Activated CD4-positive, alpha-beta T cell treated with anti-CD3 and anti-CD28 coated beads for 36 hours (primary cell): ENCODE measurements at regions not wholly inside any gene's neighbourhood (a gene's known extent, or its start where the extent isn't known, plus 50 kb on each side); places are given as distances from the start of the nearest gene placed in this dataset.

Experiments used
- ATAC-seq: fragments of 200-7000 bp; cut with Tn5 transposase; one replicate; pipeline ENCODE4 v1.10.0; 2021; ENCODE audit warnings: mild to moderate bottlenecking, moderate library complexity
- CTCF ChIA-PET: fragments of 350-600 bp; sonication (Branson Sonifier 250); formaldehyde crosslinking; loops from one replicate; lab custom pipeline; 2021; ENCODE audit warnings: antibody characterized with exemption; lab: Charles Lee
- POLR2A ChIA-PET: fragments of 350-600 bp; sonication (Branson Sonifier 250); formaldehyde crosslinking; loops from one replicate; lab custom pipeline; 2021; ENCODE audit warnings: antibody characterized with exemption, inconsistent platforms; lab: Charles Lee
- DNase-seq: peaks from one replicate; pipeline ENCODE4 v3.0.0-alpha.2; 2020
- H3K27ac Mint-ChIP-seq: one replicate; pipeline ENCODE4 v1.8.0; 2021; ENCODE audit warnings: mixed read lengths
- H3K27me3 Mint-ChIP-seq: one replicate; pipeline ENCODE4 v1.8.0; 2021; ENCODE audit warnings: mixed read lengths
- H3K36me3 Mint-ChIP-seq: one replicate; pipeline ENCODE4 v1.8.0; 2021; ENCODE audit warnings: low read depth, mixed read lengths
- H3K4me1 Mint-ChIP-seq: one replicate; pipeline ENCODE4 v1.8.0; 2021; ENCODE audit warnings: mixed read lengths
- H3K4me3 Mint-ChIP-seq: one replicate; pipeline ENCODE4 v1.8.0; 2021; ENCODE audit warnings: mild to moderate bottlenecking, moderate library complexity, mixed read lengths
- H3K9me3 Mint-ChIP-seq: one replicate; pipeline ENCODE4 v1.8.0; 2021; ENCODE audit warnings: low read depth, mixed read lengths
- intact Hi-C, 2 experiments: fragments of 100-400 bp; cut with DNase I in 1 of 2; cut with micrococcal nuclease in 1 of 2; formaldehyde crosslinking; loops; one replicate each; pipeline versions ENCODE4 v1.14.2 to v1.15.1; 2022 to 2024; cut with DNase I, micrococcal nuclease

DNA sequence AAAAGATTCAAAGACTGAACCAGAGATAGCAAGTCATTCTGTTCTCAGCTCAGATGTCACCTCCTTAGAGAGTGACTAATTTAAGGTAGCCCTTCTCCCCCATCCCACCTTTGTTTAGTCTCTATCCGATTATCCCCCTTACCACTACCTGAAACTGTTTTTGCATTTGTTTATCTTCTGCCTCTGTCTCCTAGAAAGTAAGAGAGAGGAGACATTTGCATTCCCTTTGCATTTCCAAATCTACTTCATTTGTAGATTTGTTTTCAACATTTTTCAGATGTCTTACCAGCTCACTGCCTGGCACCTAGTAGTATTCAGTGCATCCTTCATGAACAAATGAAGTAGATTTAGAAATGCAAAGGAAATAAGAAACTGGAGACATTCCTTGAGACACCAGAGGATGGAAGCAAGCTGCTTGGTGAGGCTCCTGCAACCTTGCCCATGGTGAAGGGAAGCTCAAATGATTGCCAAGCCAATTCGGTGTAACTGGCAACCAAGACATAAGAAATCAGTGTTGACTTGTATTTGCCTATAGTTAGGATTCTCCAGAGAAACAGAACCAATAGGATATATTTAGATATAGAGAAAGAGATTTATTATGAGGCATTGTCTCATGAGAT lies 385.7 kb downstream of the STK39 start:
- peaks cover 13% of the 10 kb centered on the region for H3K27me3 Mint-ChIP-seq
- peaks cover 13% of the 10 kb centered on the region for H3K4me1 Mint-ChIP-seq
- H3K36me3 Mint-ChIP-seq, result no peaks in the 10 kb centered on the region
- no peaks in the 10 kb centered on the region for H3K9me3 Mint-ChIP-seq
- intact Hi-C loops, result loop anchor here in 1 of 2 experiments (10.0 kb wide), 1 partner anchor 253 kb away; no protein-coding TSS in a partner anchor
- no peak overlapping the region for H3K27ac Mint-ChIP-seq
- H3K4me3 Mint-ChIP-seq, result no peak overlapping the region
- ChIA-PET CTCF (no interaction called here), POLR2A (no interaction called here)
- ATAC-seq (no peak), DNase-seq (no peak)

DNA sequence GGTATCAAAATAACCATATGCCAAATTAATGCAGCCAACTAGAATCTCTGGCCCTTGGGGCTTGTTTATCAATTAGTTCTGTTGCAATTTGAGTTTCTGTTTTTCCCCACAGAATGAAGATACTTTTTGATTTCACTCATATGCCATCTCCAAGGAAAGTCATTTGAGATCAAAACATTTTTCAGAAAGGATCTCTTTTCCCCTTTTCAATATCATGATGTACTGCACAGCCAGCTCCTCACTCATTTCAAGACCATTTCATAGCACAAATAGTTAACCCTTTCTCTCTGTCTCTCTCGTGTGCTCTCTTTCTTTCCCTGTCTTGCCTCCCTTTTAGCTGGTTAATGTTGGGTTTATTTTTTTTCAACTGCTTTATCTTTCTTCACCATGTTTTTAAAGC lies 387.3 kb downstream of the STK39 start:
- H3K4me3 Mint-ChIP-seq, result no peak overlapping the region
- peaks cover 13% of the 10 kb centered on the region for H3K4me1 Mint-ChIP-seq
- H3K27me3 Mint-ChIP-seq, result peaks cover 12% of the 10 kb centered on the region
- POLR2A ChIA-PET, result no interaction called here
- no peak overlapping the region for H3K27ac Mint-ChIP-seq
- ATAC-seq (no peak), DNase-seq (no peak)
- no peaks in the 10 kb centered on the region for H3K9me3 Mint-ChIP-seq
- intact Hi-C loops, result loop anchor here in 1 of 2 experiments (10.0 kb wide), 1 partner anchor 255 kb away; no protein-coding TSS in a partner anchor
- CTCF ChIA-PET, result no interaction called here
- H3K36me3 Mint-ChIP-seq, result no peaks in the 10 kb centered on the region

GRCh38 chr2:167859676-167860075 lies 387.7 kb downstream of the STK39 start:
- intact Hi-C loops, result loop anchor here in 1 of 2 experiments (10.0 kb wide), 1 partner anchor 255 kb away; no protein-coding TSS in a partner anchor
- peaks cover 13% of the 10 kb centered on the region for H3K4me1 Mint-ChIP-seq
- H3K4me3 Mint-ChIP-seq, result no peak overlapping the region
- ChIA-PET POLR2A (no interaction called here), CTCF (no interaction called here)
- no peak for ATAC-seq
- H3K9me3 Mint-ChIP-seq, result no peaks in the 10 kb centered on the region
- H3K27me3 Mint-ChIP-seq, result peaks cover 12% of the 10 kb centered on the region
- no peak for DNase-seq
- no peak overlapping the region for H3K27ac Mint-ChIP-seq
- no peaks in the 10 kb centered on the region for H3K36me3 Mint-ChIP-seq

DNA sequence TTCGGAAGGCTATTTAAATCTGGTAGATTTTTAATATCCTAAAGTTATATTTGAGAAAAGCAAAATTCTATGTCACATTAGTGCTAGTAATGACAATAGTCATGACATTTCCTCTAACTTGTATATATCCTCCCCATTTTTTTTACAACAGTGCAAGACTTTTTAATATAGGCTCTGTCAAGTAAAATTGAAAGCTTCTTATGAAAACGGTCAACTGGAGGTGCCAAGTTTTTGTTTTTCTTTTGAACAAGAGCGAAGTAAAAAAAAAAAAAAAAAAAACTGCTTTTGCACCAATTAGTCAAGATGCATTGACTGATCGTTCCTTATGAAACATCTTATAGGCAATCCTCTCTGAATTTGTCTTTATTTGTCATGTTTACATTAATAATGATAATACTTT lies 389.3 kb downstream of the STK39 start:
- CTCF ChIA-PET, result interaction anchor here (1.1 kb wide), 1 partner anchor 13 kb away, joined by 3 read pairs; no protein-coding TSS in a partner anchor
- no peak overlapping the region for H3K4me3 Mint-ChIP-seq
- peaks cover 10% of the 10 kb centered on the region for H3K27me3 Mint-ChIP-seq
- intact Hi-C loops, result no loop called here
- POLR2A ChIA-PET, result no interaction called here
- ATAC-seq, result no peak
- no peak overlapping the region for H3K27ac Mint-ChIP-seq
- no peaks in the 10 kb centered on the region for H3K9me3 Mint-ChIP-seq
- DNase-seq, result no peak
- H3K4me1 Mint-ChIP-seq, result peaks cover 7% of the 10 kb centered on the region
- H3K36me3 Mint-ChIP-seq, result no peaks in the 10 kb centered on the region

DNA sequence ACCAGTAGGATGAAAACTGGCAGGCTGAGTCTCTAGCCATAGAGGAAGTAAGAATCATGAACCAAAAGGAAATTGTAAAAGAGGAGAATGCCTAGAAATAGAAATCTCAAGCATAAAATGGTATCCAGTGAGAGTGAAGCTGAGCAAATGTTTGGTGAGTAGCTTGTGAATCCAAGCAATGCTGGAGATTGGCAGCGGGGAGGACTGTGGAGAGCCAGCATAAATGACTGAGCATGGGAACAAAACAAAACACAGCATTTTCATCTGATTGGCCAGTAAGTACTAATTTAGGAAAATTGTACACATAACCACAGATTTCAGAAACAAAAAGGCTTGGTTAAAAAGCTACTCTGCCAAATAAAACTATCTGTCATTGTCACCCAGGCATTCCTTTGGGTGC lies 390.0 kb downstream of the STK39 start:
- POLR2A ChIA-PET, result no interaction called here
- Mint-ChIP-seq H3K4me1 (peaks cover 1% of the 10 kb centered on the region), H3K27ac (no peak overlapping the region), H3K4me3 (no peak overlapping the region), H3K9me3 (no peaks in the 10 kb centered on the region), H3K36me3 (no peaks in the 10 kb centered on the region), H3K27me3 (peaks cover 10% of the 10 kb centered on the region)
- DNase-seq (no peak), ATAC-seq (no peak)
- intact Hi-C loops, result no loop called here
- CTCF ChIA-PET, result no interaction called here

- DNase-seq, result no peak
- intact Hi-C loops, result no loop called here
- H3K4me3 Mint-ChIP-seq, result no peak overlapping the region
- peaks cover 13% of the 10 kb centered on the region for H3K27me3 Mint-ChIP-seq
- H3K36me3 Mint-ChIP-seq, result no peaks in the 10 kb centered on the region
- H3K4me1 Mint-ChIP-seq, result no peaks in the 10 kb centered on the region
- H3K9me3 Mint-ChIP-seq, result no peaks in the 10 kb centered on the region
- ATAC-seq, result no peak
- CTCF ChIA-PET, result interaction anchor here (0.6 to 0.7 kb wide), 2 partner anchors 56 to 490 kb away, joined by 3 read pairs; no protein-coding TSS in a partner anchor
- H3K27ac Mint-ChIP-seq, result no peak overlapping the region
- POLR2A ChIA-PET, result no interaction called here
Measured at GRCh38 chr2:167856190-167856589, 391.2 kb downstream of the STK39 start.

- Mint-ChIP-seq H3K27me3 (peaks cover 13% of the 10 kb centered on the region), H3K36me3 (no peaks in the 10 kb centered on the region), H3K4me1 (no peaks in the 10 kb centered on the region), H3K27ac (no peak overlapping the region), H3K4me3 (no peak overlapping the region), H3K9me3 (no peaks in the 10 kb centered on the region)
- CTCF ChIA-PET, result interaction anchor here (0.6 kb wide), 1 partner anchor 42 kb away, joined by 3 read pairs; no protein-coding TSS in a partner anchor
- intact Hi-C loops, result no loop called here
- no peak for DNase-seq
- POLR2A ChIA-PET, result no interaction called here
- ATAC-seq, result no peak
Measured at GRCh38 chr2:167855211-167855610, 392.2 kb downstream of the STK39 start.

- intact Hi-C loops, result no loop called here
- Mint-ChIP-seq H3K4me3 (no peak overlapping the region), H3K27me3 (peaks cover 13% of the 10 kb centered on the region), H3K9me3 (no peaks in the 10 kb centered on the region), H3K36me3 (no peaks in the 10 kb centered on the region), H3K27ac (no peak overlapping the region), H3K4me1 (no peaks in the 10 kb centered on the region)
- ATAC-seq, result no peak
- ChIA-PET POLR2A (no interaction called here), CTCF (no interaction called here)
- no peak for DNase-seq
Measured at GRCh38 chr2:167853717-167854116, 393.7 kb downstream of the STK39 start.

DNA sequence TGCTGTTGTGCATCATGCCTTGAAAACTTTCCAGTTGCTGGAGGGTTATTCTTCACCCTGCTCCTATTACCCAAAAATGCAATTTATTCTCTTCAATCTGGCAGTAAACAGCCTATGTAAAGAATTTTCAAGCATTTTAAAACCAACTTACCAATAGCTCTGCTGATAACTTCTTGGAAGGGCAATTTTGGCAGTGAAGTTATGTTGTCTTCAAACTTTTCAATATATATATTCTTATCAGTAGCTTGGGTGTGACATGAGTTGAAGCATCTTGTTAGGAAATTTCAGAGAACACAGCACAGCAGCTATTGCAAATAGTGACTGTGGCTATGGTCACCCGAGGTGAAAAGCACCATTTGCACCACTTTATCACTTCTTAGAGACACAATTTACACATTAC lies 395.5 kb downstream of the STK39 start:
- Mint-ChIP-seq H3K27me3 (peaks cover 9% of the 10 kb centered on the region), H3K9me3 (no peaks in the 10 kb centered on the region), H3K4me1 (peaks cover 2% of the 10 kb centered on the region), H3K36me3 (no peaks in the 10 kb centered on the region), H3K4me3 (no peak overlapping the region), H3K27ac (no peak overlapping the region)
- POLR2A ChIA-PET, result interaction anchor here (0.8 kb wide), 1 partner anchor 18 kb away, joined by 4 read pairs; no protein-coding TSS in a partner anchor
- DNase-seq (no peak), ATAC-seq (no peak)
- intact Hi-C loops, result no loop called here
- CTCF ChIA-PET, result interaction anchor here (0.9 kb wide), 1 partner anchor 78 kb away, joined by 3 read pairs; no protein-coding TSS in a partner anchor

DNA sequence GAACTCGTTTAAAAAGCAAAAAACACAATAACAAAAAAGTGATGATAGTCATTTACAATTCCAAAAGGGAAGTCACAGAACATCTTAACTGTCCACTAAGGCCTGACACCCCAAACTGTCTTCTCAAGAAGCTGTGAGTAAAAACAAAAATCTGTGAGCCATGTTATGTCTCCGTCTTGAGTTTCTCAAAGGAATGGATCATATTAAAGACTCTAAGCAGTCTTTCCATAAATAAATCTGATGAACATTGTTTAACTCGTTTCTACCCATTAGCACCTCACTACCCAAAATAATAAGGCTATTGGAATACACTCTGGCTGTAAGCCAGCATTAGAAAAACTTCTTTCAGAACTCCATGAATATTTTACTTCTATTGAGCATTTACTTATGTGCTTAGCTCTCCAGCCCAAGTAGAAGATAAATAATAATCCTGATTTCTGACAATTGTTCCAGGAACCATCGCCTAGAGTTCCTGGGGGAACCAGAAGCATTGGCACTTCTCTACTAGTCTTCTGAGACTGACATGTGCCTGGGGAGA lies 396.0 kb downstream of the STK39 start:
- CTCF ChIA-PET, result interaction anchor here (0.9 kb wide), 1 partner anchor 78 kb away, joined by 3 read pairs; no protein-coding TSS in a partner anchor
- no peaks in the 10 kb centered on the region for H3K9me3 Mint-ChIP-seq
- no peaks in the 10 kb centered on the region for H3K36me3 Mint-ChIP-seq
- H3K27ac Mint-ChIP-seq, result no peak overlapping the region
- DNase-seq (no peak), ATAC-seq (no peak)
- no peak overlapping the region for H3K4me3 Mint-ChIP-seq
- POLR2A ChIA-PET, result interaction anchor here (0.8 kb wide), 1 partner anchor 18 kb away, joined by 4 read pairs; no protein-coding TSS in a partner anchor
- H3K4me1 Mint-ChIP-seq, result peaks cover 2% of the 10 kb centered on the region
- intact Hi-C loops, result no loop called here
- peaks cover 7% of the 10 kb centered on the region for H3K27me3 Mint-ChIP-seq

GRCh38 chr2:167844714-167845530 lies 402.5 kb downstream of the STK39 start:
- DNase-seq, result peak; percentile 31
- CTCF ChIA-PET, result no interaction called here
- POLR2A ChIA-PET, result no interaction called here

More at GRCh38 chr2:167844714-167845530, 402.5 kb downstream of the STK39 start:
- H3K36me3 Mint-ChIP-seq, result no peaks in the 10 kb centered on the region
- peaks cover 9% of the 10 kb centered on the region for H3K27me3 Mint-ChIP-seq
- H3K4me3 Mint-ChIP-seq, result no peak overlapping the region
- peaks cover 2% of the 10 kb centered on the region for H3K4me1 Mint-ChIP-seq
- no peaks in the 10 kb centered on the region for H3K9me3 Mint-ChIP-seq
- intact Hi-C loops, result no loop called here
- no peak for ATAC-seq
- H3K27ac Mint-ChIP-seq, result no peak overlapping the region
